ENCODE measurements at regions not wholly inside any gene's neighbourhood (a gene's known extent, or its start where the extent isn't known, plus 50 kb on each side); places are given as distances from the start of the nearest gene placed in this dataset.

DNA sequence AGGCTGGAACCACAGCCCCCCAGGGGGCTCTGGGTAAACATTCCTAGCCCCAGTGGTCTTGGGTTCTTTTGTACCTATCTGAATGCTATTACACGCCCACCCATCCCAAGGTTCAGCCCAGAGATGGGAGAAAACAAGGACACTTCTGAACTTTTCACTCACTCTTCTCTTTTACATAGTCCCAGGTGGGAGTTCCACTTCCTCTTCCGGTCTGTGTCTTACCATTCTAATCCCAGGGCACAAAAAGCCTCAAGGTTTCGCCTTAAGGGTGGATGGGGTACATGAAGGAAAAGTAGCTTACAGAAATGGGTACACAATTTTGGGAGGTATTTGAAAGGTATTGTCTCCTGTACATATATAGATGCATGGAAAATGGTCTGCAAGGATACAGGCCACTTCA, 79.0 kb downstream of the TMEM30B start (continued):
- TF ChIP-seq SP1 (IDR thresholded peaks at IDR 0.05; ENCODE audit: low read depth, low read length): no peak
- TF ChIP-seq JUND (IDR thresholded peaks at IDR 0.05; ENCODE audit: low read length): no peak
- TF ChIP-seq KDM4A (IDR thresholded peaks at IDR 0.05; ENCODE audit: low read depth, low read length, severe bottlenecking): no peak
- TF ChIP-seq CREB1 (IDR thresholded peaks at IDR 0.05): no peak
- TF ChIP-seq MAFK (IDR thresholded peaks at IDR 0.05; ENCODE audit: low read depth, low read length): no peak
